K562 (cell line): ENCODE measurements at regions not wholly inside any gene's neighbourhood (a gene's known extent, or its start where the extent isn't known, plus 50 kb on each side); places are given as distances from the start of the nearest gene placed in this dataset.

Experiments
- ASH1L ChIP-seq: fragments of 450-650 bp; IDR thresholded peaks from 2 replicates; pipeline ENCODE4 v1.6.1; 2018; ENCODE audit warnings: borderline replicate concordance, mild to moderate bottlenecking, low read depth; ENCODE audit not compliant: partially characterized antibody
- CTCF ChIP-seq, 3 experiments: IDR thresholded peaks in 2 of 3; conservative IDR thresholded peaks in 1 of 3; 2 replicates each; pipeline ENCODE4 v1.5.1; 2011 to 2012; ENCODE audit warnings: low read length in 3 of 3, mild to moderate bottlenecking in 3 of 3, control low read depth in 2 of 3, improper control_type of control experiment in 1 of 3, inconsistent platforms in 1 of 3, low read depth in 1 of 3, mixed read lengths in 1 of 3, moderate library complexity in 1 of 3; ENCODE audit not compliant: insufficient read depth in 2 of 3
- EZH2 ChIP-seq: IDR thresholded peaks from 2 replicates; pipeline ENCODE4 v1.6.1; 2012; ENCODE audit warnings: low read depth, mild to moderate bottlenecking, inconsistent platforms, low read length, borderline replicate concordance
- HMGXB4 ChIP-seq: sonication (generic); formaldehyde crosslinking; IDR thresholded peaks from 2 replicates; pipeline ENCODE4 v1.8.1; 2023; ENCODE audit warnings: mild to moderate bottlenecking, missing genetic modification reagents
- PATZ1 ChIP-seq: fragments of 250-450 bp; sonication (Bioruptor Pico); IDR thresholded peaks from 2 replicates; pipeline ENCODE4 v1.5.0; 2020; ENCODE audit warnings: mild to moderate bottlenecking, borderline replicate concordance
- PML ChIP-seq: IDR thresholded peaks from 2 replicates; pipeline ENCODE4 v1.6.1; 2012; ENCODE audit warnings: low read length, inconsistent platforms
- POLR2AphosphoS2 ChIP-seq: IDR thresholded peaks from 2 replicates; pipeline ENCODE4 v1.6.1; 2012; ENCODE audit warnings: low read length, improper control_type of control experiment
- SMC3 ChIP-seq: conservative IDR thresholded peaks from 2 replicates; pipeline ENCODE4 v1.6.1; 2011; ENCODE audit warnings: low read depth, low read length, improper control_type of control experiment; ENCODE audit not compliant: insufficient read depth

GRCh38 chr6:148164645-148165044, 178.0 kb upstream of the SASH1 start:
- TF ChIP-seq PML (no peak), EZH2 (no peak), PATZ1 (CRISPR knock-in tag) (no peak), HMGXB4 (CRISPR knock-in tag) (no peak), CTCF (IDR thresholded peaks at IDR 0.05 in 2 of 3, conservative IDR thresholded peaks at IDR 0.05 in 1 of 3; ENCODE audit: insufficient read depth in 2 of 3, low read depth in 1 of 3, low read length in 3 of 3) (no peak), SMC3 (no peak), ASH1L (no peak), POLR2AphosphoS2 (no peak)
